ENCODE measurements at regions not wholly inside any gene's neighbourhood (a gene's known extent, or its start where the extent isn't known, plus 50 kb on each side); places are given as distances from the start of the nearest gene placed in this dataset.
A peak's percentile ranks its signal among the peaks of the same experiment; 100 is the strongest.
"Not testable (repeated sequence)": the region's sequence is repeated elsewhere in the genome, so short reads cannot be mapped to it uniquely, and the experiment has no call there.

GRCh38 chr7:80028717-80029116 lies 105.9 kb upstream of the GNAI1 start:
- Histone ChIP-seq H3F3A (ENCODE audit: low read length, unreplicated experiment) (no peaks in the 10 kb centered on the region), H3K9me2 (replicated peaks; ENCODE audit: low read length) (no peaks in the 10 kb centered on the region), H3K79me2 (ENCODE audit: low read length) (no peaks in the 10 kb centered on the region), H3K9ac (ENCODE audit: low read length) (no peak overlapping the region), H3K27me3 (ENCODE audit: low read length) (no peaks in the 10 kb centered on the region), H3K4me1 (ENCODE audit: insufficient read depth, low read length) (peaks cover 5% of the 10 kb centered on the region), H3K4me2 (ENCODE audit: low read length) (no peak overlapping the region), H4K20me1 (ENCODE audit: low read length) (no peaks in the 10 kb centered on the region), H3K9me3 (ENCODE audit: low read length) (no peaks in the 10 kb centered on the region), H3K27ac (ENCODE audit: low read length) (no peak overlapping the region), H3K36me3 (ENCODE audit: low read depth, low read length) (no peaks in the 10 kb centered on the region), H2AFZ (ENCODE audit: low read length) (no peak overlapping the region), H3K4me3 (ENCODE audit: low read length) (no peak overlapping the region)
- CTCF ChIA-PET: no interaction called here
- ATAC-seq: no peak
- no peak for DNase-seq
- no TSS peak for BruUV-seq (replicated peaks)
- POLR2A ChIA-PET (ENCODE audit: unreplicated experiment): no interaction called here
- TF ChIP-seq CTCF (conservative IDR thresholded peaks at IDR 0.05; ENCODE audit: low read depth, low read length): no peak
- TF ChIP-seq EZH2 (IDR thresholded peaks at IDR 0.05; ENCODE audit: low read length, unreplicated experiment): no peak
- no peak for TF ChIP-seq EZH2phosphoT487 (IDR thresholded peaks at IDR 0.05; ENCODE audit: borderline replicate concordance, low read length)
- intact Hi-C loops (cut with micrococcal nuclease): no loop called here

GRCh38 chr7:80027611-80028173 lies 106.9 kb upstream of the GNAI1 start:
- intact Hi-C loops (cut with micrococcal nuclease): no loop called here
- DNase-seq: no peak
- BruUV-seq (replicated peaks): no TSS peak
- no peak overlapping the region for H3K9ac ChIP-seq (ENCODE audit: low read length)
- H4K20me1 ChIP-seq (ENCODE audit: low read length): no peaks in the 10 kb centered on the region
- peaks cover 5% of the 10 kb centered on the region for H3K4me1 ChIP-seq (ENCODE audit: insufficient read depth, low read length)
- POLR2A ChIA-PET (ENCODE audit: unreplicated experiment): no interaction called here
- CTCF ChIA-PET: interaction anchor here (0.7 kb wide), 1 partner anchor 199 kb away, joined by 3 read pairs; no protein-coding TSS in a partner anchor
- H3K79me2 ChIP-seq (ENCODE audit: low read length): no peaks in the 10 kb centered on the region
- ATAC-seq: peak; percentile 59
- H3K4me3 ChIP-seq (ENCODE audit: low read length): no peak overlapping the region
- no peak overlapping the region for H2AFZ ChIP-seq (ENCODE audit: low read length)
- no peaks in the 10 kb centered on the region for H3K27me3 ChIP-seq (ENCODE audit: low read length)
- TF ChIP-seq EZH2phosphoT487 (IDR thresholded peaks at IDR 0.05; ENCODE audit: borderline replicate concordance, low read length) (no peak), CTCF (conservative IDR thresholded peaks at IDR 0.05; ENCODE audit: low read depth, low read length) (no peak), EZH2 (IDR thresholded peaks at IDR 0.05; ENCODE audit: low read length, unreplicated experiment) (no peak)
- H3K9me2 ChIP-seq (replicated peaks; ENCODE audit: low read length): no peaks in the 10 kb centered on the region
- H3K36me3 ChIP-seq (ENCODE audit: low read depth, low read length): no peaks in the 10 kb centered on the region
- H3K9me3 ChIP-seq (ENCODE audit: low read length): no peaks in the 10 kb centered on the region
- H3F3A ChIP-seq (ENCODE audit: low read length, unreplicated experiment): no peaks in the 10 kb centered on the region
- H3K27ac ChIP-seq (ENCODE audit: low read length): no peak overlapping the region
- H3K4me2 ChIP-seq (ENCODE audit: low read length): no peak overlapping the region

GRCh38 chr7:80026766-80027165 lies 107.9 kb upstream of the GNAI1 start:
- no peaks in the 10 kb centered on the region for H3K27me3 ChIP-seq (ENCODE audit: low read length)
- no peak overlapping the region for H2AFZ ChIP-seq (ENCODE audit: low read length)
- ChIA-PET CTCF (interaction anchor here (0.7 kb wide), 1 partner anchor 198 kb away, joined by 3 read pairs; no protein-coding TSS in a partner anchor), POLR2A (ENCODE audit: unreplicated experiment) (no interaction called here)
- TF ChIP-seq EZH2phosphoT487 (IDR thresholded peaks at IDR 0.05; ENCODE audit: borderline replicate concordance, low read length) (no peak), EZH2 (IDR thresholded peaks at IDR 0.05; ENCODE audit: low read length, unreplicated experiment) (no peak), CTCF (conservative IDR thresholded peaks at IDR 0.05; ENCODE audit: low read depth, low read length) (no peak)
- H3K4me3 ChIP-seq (ENCODE audit: low read length): no peak overlapping the region
- no peaks in the 10 kb centered on the region for H3K9me2 ChIP-seq (replicated peaks; ENCODE audit: low read length)
- ATAC-seq (peak; percentile 40), DNase-seq (peak; percentile 32)
- no peaks in the 10 kb centered on the region for H3K36me3 ChIP-seq (ENCODE audit: low read depth, low read length)
- H3K79me2 ChIP-seq (ENCODE audit: low read length): no peaks in the 10 kb centered on the region
- intact Hi-C loops (cut with micrococcal nuclease): no loop called here
- 0 out of 2 replicates have a peak overlapping the region, but pooled peaks have one; percentile 6 for H3K4me2 ChIP-seq (ENCODE audit: low read length)
- BruUV-seq (replicated peaks): no TSS peak
- H3K9ac ChIP-seq (ENCODE audit: low read length): no peak overlapping the region
- no peaks in the 10 kb centered on the region for H3F3A ChIP-seq (ENCODE audit: low read length, unreplicated experiment)
- H4K20me1 ChIP-seq (ENCODE audit: low read length): no peaks in the 10 kb centered on the region
- H3K27ac ChIP-seq (ENCODE audit: low read length): no peak overlapping the region
- peaks cover 5% of the 10 kb centered on the region for H3K4me1 ChIP-seq (ENCODE audit: insufficient read depth, low read length)
- H3K9me3 ChIP-seq (ENCODE audit: low read length): no peaks in the 10 kb centered on the region

GRCh38 chr7:80020277-80020676 lies 114.4 kb upstream of the GNAI1 start:
- DNase-seq; H3K27ac ChIP-seq (ENCODE audit: low read length); H3K4me3 ChIP-seq (ENCODE audit: low read length); H2AFZ ChIP-seq (ENCODE audit: low read length); H3K36me3 ChIP-seq (ENCODE audit: low read depth, low read length); H3K9me2 ChIP-seq (replicated peaks; ENCODE audit: low read length); POLR2A ChIA-PET (ENCODE audit: unreplicated experiment); H3K4me1 ChIP-seq (ENCODE audit: insufficient read depth, low read length); ATAC-seq; H3K9me3 ChIP-seq (ENCODE audit: low read length); CTCF ChIA-PET; intact Hi-C loops (cut with micrococcal nuclease); H4K20me1 ChIP-seq (ENCODE audit: low read length); H3K79me2 ChIP-seq (ENCODE audit: low read length); H3K27me3 ChIP-seq (ENCODE audit: low read length); H3K4me2 ChIP-seq (ENCODE audit: low read length); BruUV-seq (replicated peaks); H3K9ac ChIP-seq (ENCODE audit: low read length); H3F3A ChIP-seq (ENCODE audit: low read length, unreplicated experiment): not testable (repeated sequence)

All from PC-3 (cell line).